Activated naive CD4-positive, alpha-beta T cell treated with anti-CD3 and anti-CD28 coated beads, Interleukin-2, amount 50 U/mL, for 16 hours (primary cell): ENCODE measurements at regions not wholly inside any gene's neighbourhood (a gene's known extent, or its start where the extent isn't known, plus 50 kb on each side); places are given as distances from the start of the nearest gene placed in this dataset.
"Not testable (repeated sequence)": the region's sequence is repeated elsewhere in the genome, so short reads cannot be mapped to it uniquely, and the experiment has no call there.

Experiments
- DNase-seq: peaks from one replicate; pipeline ENCODE4 v3.0.0-alpha.2; 2020

DNA sequence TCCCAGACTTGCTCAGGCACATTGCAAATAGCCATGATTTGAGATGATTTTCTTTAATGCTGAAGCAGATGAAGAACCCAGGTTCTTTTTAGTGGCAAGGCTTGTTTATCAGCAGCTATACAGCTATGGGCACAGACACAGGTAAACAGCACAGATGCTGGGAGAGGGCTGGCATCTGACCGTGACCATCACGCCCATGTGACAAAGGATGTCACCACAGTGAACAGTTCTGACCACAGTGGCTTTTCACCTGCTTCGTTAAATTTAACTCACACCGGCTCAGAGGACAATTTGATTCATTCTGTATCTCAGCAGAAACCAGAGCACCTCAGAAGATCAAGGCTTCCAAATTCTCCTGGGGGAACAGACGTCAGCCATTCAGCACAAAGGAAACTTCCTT lies 142.6 kb downstream of the CDH26 start:
- no peak for DNase-seq

DNA sequence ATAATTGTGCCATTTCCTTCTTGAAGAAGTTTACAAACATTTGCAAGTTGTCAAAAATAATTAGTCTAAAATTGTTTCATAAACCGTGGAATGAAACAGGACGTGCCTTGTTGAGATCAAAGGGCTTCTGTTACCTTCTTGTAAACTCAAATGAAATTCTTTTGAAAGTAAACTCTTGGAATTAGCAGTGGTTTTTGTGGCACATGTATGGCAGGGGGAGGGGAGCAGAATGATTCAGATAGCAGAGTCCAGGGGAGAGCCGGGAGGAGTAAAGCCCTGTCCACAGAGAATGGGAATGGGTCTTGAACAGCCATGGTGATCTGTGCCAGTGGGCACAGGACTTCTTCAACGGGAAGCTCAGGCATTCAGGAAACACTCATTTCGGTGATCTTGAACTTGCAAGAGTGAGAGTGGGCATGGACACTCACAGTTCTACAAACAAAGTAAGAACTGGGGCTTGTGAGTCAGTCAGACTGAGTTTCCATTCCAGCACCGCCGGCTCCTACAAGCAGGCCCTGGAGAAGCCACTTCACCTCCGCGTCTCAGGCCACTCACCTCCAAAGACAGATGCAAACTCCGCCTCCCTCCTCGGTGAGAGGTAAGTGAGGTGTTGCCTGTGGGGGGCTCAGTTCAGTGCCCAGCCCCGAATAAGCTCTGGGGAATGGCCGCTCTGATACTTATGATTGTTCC lies 143.1 kb downstream of the CDH26 start:
- no peak for DNase-seq

DNA sequence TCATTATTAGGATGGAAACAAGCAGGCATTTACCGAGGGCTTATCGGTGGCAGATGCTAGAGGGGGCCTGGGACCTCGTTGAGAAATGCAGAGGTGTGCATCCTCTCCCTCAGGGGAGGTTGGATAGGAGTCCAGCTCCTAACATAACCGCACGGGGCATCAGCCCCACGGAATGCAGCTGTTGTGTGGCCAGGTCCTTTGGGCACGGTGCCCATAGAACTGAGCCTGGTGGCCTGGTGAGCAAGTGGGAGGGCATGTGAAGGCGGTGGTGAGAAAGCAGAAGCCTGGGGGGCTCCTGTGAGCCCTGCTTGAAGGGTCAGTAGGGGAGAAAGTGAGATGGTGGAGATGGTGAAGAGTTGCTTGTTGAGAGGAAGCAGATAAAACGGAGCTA lies 143.7 kb downstream of the CDH26 start:
- no peak for DNase-seq

DNA sequence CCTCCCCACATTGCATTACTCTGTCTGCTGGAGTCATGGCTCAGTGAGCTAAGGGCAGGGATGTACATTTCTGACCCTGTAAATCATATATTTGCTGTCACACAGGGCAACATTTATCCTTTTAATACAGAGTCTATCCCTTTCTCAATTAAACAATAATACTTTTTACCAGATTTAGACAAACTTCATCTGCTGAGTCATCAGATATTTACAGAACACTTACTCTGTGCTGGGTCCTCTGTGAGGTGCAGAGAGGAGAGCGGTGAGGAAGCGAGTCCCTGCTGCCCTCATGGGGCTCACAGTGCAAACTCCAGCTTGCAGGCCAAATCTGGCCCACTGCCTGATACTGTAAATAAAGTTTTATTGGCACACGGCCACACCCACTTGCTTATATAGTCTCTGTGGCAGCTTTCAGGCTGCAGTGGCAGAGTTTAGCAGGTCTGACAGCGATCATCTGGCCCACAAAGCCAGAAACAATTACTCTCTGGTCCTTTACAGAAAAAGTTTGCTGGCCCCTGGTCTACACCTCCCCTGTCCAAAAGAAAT lies 144.5 kb downstream of the CDH26 start:
- DNase-seq: no peak

DNA sequence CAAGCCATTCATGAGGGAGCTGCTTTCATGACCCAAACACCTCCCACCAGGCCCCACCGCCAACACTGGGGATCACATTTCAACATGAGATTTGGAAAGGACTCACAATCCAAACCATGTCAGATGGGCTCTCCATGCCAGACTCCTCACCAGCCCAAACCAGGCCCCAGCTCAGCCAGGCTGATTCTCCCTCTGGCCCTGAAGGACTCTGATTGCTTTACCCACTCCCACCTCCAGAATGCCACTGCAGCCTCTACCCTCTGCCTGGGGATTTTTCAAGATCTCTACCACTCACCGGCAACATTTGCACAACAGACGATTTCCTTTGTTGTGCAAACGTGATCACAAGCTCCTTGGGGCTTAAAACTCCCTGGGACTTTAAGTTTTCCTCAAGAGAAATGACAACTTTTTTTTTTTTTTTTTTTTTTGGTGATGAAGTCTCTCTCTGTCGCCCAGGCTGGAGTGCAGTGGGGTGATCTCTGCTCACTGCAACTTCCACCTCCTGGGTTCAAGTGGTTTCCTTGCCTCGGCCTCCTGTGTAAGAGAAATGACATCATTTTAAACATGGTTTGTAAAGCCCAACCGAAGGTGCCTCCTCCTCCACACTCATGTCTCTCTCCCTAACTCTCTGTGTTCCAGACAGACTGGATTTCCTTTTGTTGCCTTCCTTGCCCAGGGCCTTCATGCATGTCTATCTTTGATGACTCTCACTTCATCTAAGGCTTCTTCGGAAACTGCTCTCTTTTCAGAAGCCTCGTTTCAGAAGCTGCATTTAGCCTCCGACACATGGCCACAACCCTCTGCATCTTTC lies 147.0 kb downstream of the CDH26 start:
- no peak for DNase-seq

DNA sequence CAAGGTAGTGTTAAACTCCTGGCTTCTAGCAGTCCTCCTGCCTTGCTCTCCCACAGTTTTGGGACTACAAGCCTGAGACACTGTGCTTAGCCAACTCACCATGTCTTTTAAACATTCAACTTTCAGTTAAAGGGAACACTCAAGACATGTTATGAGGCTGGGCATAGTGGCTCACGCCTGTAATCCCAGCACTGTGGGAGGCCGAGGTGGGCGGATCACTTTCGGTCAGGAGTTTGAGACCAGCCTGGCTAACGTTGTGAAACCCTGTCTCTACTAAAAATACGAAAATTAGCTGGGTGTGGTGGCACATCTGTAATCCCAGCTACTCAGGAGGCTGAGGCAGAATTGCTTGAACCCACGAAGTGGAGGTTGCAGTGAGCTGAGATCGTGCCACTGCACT lies 148.0 kb downstream of the CDH26 start:
- not testable (repeated sequence) for DNase-seq

DNA sequence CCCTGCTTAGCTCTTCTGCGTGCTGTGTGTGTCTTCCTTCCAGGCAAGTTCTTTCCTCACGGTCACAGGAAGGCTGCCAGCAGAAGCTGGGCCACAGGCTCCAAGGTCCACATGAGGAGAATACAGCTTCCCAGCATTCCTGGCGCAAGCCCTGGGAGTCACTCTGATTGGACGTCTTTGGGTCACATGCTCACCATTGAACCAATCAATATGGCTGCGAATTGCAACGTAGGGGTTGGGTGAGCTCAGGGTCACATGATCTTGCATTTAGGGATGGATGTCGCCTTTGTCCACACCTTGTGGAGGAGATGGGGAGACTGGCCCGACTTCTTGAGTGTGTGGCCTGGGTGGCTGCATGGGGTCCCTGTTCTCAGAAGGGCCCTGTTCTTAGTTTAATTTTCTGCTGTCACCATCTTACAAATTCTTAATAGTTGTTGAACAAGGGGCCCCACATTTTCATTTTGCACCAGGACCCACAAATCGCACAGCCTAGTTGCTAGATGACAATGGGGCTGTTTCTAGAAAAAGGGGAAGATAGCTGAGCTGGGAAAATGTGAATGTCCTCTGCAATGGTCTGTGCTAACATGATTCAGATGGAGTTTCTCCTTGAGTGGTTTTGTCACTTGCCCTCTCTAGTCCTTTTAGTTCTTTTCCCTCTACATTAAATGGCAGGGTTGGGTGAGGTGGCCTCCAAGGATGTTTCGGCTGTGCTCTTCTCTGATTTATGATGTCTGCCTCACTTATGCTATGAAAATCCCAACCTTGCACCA lies 149.6 kb downstream of the CDH26 start:
- no peak for DNase-seq

DNA sequence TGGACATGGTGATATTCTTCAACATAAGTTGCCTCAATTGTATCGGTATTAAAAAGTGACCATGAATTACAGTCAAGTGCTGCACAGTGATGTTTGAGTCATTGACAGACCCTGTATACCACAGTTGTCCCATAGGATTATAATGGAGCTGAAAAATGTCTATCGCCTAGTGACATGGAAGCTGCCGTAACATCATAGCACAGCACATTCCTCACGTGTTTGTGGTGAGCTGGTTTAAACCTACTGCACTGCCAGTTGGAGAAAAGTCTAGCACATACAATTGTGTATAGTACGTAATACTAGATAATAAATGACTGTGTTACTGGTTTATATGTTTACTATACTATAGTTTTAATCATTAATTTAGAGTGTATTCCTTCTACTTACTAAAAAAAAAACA lies 150.2 kb downstream of the CDH26 start:
- DNase-seq: no peak

DNA sequence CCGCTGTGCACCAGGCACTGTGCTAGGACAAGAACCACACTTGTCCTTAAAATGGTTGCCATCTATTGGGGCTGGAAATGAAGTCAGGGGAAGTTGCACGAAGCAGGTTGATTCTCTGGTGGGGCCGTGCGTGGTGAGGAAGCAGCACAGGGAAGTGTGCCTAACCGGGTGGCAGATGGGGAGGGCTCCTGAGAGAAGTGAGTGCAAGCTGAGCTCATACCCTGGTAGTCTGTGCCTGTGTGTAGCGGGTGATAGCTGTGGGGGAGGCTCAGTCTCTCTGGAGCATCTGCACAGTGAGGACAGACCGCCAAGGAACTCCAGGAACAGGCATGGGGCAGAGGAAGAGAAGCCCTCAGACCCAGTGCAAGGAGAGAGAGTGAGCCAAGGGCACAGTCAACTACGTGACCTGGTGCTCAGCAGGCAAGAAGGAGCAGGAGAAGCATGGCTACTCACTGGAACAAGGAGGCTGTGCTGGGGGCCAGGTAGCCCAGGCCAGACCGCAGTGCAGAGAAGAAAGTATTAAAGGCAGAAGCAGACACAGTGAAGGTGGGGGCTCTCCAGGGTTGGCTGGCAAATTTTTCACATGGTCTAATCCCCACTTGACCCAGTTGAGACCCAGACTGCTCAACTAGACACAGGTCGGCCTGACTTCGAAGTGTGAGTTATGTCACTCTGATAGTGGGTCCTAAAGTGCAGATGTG lies 155.0 kb downstream of the CDH26 start:
- no peak for DNase-seq

DNA sequence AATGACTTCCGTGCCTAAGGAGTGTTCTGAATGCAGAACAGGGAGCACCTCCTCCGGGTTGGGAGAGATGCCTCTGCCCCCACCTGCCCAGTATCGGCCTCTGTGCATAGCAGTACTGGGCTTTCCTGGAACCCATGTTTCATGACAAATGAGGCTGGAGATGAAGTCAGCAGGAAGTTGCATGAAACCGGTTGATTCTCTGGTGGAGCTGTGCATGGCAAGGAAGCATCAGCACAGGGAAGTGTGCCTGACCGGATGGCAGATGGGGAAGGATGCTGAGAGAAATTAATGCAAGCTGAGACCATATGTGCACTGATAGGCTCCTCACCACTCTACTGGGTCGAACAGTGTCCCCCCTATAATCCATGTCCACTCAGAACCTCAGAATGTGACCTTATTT lies 155.5 kb downstream of the CDH26 start:
- no peak for DNase-seq

DNA sequence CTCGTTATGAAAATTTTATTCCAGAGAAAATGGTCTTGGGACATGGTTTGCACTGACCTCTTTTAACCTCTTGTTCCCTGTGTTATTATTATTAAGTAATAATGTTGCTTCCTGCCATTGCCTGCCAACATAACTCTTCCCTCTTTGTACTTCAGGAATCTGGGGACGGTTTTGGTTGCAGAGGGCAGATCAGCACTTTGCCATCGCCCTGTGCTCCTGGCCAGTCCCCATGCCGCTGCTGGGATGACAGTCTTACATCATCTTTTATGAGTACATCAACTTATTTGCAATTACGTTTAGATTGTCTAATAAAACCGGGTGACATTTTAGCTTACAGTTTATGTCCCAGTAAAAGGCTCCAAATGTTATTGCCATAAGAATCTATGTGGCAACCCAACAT lies 157.2 kb downstream of the CDH26 start:
- no peak for DNase-seq

DNA sequence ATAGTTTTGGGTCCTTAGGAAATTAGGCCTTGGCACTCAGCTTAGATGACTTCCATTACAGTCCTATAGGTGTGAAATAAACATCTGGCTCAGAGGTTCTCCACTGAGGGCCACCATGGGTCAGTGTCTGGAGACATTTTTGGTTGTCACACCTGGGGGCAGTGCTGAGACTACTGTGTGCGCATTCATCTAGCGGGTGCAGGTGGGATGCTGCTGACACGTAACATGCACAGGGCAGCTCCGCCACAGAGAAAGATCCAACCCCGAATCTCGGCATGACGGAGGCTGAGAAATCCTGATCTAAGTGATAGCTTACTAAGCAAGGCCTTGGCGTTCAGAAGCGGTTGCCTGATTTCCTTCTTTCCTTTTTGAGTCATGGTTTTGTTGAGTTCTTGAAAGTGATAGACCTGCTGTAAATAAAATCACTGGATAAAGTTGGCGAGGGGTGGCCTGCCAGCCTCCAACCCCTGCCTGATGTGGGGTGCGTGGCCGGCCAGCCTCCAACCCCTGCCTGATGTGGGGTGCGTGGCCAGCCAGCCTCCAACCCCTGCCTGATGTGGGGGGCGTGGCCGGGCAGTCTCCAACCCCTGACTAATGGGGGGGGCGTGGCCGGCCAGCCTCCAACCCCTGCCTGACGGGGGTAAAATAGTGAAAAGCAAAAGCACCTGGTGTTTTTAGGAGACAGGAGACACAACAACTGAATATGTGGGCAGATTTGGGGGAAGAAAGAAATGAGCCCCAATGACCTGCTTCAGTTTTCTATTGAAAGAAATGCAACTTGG lies 158.1 kb downstream of the CDH26 start:
- no peak for DNase-seq

DNA sequence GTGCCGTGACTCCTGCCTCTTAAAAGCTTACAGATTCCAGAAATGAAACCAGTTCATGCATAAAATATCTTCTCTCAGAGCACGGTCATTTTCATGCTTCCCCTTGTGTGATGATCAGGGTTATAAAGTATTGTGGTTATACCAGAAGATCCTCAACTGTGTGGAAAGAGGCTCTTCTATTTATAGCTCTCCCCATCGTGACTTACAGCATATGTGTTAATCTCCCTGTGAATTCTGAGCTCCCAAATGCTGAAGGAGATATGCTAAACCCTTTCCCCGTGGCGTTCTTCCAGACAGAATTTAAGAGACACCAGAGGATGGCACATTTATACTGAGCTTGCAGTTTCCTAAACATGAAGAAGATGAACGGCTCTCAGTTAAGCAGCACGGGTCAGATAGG lies 158.8 kb downstream of the CDH26 start:
- DNase-seq: no peak

DNA sequence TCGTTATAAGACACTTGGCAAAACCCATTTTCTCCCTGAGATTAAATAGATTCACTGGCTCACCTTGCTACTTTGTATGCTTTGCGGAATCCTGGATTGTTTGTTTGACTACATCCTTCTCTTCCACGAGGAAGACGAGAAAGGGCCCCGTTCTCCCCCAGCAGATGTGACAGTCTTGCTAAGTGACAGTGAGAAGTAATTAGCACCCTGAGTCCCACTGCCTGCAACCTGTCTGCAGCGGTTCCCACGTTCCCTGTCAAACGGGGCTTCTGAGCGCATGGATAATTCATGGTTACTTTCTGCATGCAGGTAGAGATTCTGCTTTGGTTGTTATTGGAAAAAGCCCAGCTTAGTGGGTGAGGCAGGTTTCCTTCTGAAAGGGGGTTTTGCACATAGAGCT lies 163.7 kb downstream of the CDH26 start:
- no peak for DNase-seq

DNA sequence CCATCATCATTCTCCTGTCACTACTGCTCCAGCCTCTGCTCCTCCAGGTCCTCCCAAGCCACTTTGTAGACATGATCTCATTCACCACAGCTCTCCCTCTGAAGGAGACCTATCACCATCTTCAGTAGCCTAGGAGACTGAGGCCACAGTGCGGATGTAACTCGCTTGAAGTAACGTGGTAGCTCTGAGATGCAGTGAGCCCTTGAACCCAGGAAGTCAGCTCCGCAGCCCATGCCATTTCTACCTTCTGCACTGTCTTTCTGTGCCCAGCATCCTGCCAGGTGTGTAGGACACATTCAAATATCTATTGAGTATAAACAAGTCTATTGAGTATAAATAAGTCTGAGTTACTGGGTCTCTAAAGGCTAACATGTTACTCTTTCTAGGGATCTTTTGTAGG lies 164.4 kb downstream of the CDH26 start:
- DNase-seq: no peak

DNA sequence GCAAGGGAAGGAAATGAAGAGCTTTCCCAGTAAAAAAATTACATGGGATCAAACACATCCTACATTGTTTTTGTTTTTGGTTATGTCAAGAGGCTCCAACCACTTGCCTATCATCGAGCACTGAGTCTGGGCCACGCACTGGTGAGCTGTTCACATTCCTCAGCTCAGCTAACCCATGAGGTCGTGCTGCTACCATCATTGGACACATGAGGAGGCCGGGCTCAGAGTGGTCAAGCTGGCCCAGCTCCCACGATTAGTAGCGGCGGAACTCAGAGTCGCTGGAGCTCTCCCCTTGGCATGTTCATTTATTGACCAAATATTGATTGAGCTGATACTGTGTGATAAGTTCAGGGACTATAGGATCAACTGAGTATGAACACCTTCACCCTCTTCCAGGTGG lies 164.9 kb downstream of the CDH26 start:
- DNase-seq: no peak

DNA sequence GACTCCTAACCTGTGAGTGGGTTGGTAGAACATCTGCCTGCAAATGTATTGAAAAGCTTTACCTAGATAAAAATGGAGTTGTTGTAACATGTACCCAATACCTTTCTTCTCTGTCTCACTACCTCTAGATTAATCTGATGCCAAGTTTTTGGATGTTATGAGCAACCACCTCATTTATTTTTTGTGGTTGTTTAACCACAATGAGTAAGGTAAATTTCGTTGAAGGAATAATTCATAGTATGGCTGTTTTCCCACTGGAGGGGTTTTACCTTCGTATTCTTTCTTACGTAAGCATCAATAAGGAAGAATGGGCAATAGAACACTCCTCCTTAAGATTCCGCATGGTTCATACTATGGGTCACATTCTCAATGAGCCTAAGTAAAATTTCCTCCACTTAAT lies 165.4 kb downstream of the CDH26 start:
- DNase-seq: no peak

DNA sequence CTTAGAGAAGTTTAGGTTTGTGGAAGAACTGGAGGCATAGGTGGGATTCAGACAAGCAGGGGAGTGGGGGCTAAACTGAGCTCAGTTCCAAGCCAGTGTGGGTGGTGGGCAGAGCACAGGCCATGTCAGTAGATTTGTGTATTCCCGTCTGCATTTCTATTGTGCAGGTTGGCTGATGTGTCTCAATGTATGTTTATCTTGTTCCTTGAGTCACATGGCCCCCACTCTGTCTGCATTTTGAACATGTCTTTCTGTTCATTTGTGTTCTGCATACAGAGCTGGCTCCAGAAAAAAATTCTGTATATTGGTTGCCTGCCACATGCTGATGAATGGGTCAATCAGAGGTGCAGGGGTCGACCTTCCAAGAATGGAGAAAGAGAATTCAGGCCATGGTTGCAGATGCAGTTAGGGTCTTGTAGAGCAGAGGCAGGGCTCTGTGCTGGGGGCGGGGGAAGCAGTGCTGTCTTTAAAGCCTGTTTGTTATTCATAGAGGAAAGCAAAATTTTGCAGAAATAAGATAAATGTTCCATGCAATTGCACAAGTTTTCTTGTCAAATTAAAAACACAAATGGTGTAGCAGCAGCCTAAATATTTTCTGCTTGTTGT lies 166.7 kb downstream of the CDH26 start:
- no peak for DNase-seq

DNA sequence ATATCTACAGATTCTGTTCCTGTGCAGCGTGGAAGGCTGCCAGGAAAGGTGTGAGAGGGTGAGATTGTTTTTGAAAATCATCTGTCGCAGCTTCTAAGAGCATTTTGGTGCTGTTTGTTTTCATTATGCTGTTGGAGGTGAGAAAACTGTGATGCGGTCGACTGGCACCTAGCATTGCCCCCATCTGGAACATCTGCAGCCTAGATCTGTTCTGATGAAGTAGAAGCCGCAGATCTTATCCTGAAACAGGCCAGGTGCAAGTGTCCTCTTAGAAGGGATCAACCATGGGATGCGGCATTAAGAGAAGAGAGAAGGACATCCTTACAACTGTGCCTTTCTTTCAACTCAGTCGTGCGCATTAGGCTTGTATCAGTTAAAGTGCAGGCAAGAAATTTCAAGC lies 167.3 kb downstream of the CDH26 start:
- DNase-seq: no peak

DNA sequence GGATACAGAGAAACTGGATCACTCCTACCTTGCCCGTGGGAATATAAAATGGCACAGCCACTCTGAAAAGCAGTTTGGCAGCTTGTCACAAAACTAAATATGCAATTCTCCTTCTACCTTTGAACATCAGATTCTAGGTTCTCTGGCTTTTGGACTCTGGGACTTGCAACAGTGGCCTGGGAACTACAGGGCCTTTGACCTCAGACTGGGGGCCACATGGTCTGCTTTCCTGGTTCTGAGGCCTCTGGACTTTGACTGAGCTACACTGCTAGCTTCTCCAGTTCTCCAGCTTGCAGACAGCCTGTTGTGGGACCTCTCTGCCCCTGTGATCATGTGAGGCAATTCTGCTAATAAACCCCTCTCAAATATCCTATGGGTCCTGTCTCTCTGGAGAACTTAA lies 168.8 kb downstream of the CDH26 start:
- DNase-seq: no peak

DNA sequence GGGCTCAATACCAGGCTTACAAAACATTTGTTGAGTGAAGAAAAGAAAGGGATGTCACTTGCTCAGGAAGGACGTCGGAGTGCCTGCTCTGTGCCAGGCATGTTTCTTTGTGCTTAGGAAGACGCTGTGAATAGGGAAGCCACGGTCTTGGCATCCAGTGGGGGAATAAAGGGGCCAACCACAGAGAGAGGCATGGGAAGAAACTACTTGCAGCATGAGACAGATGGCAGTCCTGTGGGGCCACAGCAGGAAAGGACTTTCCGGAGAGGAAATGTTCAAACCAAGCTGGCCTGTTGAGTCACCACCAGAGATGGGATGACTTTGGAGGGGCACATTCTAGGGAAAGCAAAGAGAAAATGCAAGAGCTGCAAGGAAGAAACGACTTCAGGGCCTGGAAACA lies 173.2 kb downstream of the CDH26 start:
- DNase-seq: no peak
